ENCODE measurements at regions not wholly inside any gene's neighbourhood (a gene's known extent, or its start where the extent isn't known, plus 50 kb on each side); places are given as distances from the start of the nearest gene placed in this dataset.

DNA sequence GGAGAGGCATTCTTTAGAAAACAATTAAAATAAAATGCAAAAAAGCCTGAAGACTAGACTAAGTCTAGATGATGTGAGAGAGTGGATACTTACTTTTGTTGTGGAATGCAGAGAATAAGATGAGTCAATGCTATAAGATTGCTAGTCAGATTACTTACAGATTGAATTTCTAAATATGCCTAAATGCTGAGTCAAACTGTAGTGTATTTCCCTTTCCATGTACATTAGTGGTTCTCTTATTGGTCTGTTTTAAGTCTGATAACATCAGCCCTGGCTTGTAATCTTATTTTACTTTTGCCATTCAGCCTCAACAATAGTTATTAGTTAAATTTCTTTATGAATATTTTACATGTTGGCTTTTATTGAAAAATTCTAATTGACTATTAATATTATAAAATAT lies 702.7 kb downstream of the SOCS6 start:
- no peak for DNase-seq (ENCODE audit: low spot score)

DNA sequence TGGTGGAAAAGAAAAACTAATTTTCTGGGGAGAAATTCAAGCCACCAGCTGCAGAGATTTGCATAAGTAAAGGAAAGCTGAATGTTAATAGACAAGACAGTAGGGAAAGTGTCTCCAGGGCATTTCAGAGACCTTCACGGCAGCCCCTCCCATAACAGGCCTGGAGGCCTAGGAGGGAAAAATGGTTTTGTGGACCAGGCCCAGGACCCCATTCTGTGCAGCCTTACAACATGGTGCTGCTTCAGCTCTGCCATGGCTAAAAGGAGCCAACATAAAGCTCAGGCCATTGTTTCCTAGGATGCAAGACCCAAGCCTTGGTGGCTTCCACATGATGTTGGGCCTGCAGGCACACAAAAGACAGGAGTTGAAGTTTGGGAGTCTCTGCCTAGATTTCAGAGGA lies 697.1 kb downstream of the SOCS6 start:
- DNase-seq (ENCODE audit: low spot score) = no peak

DNA sequence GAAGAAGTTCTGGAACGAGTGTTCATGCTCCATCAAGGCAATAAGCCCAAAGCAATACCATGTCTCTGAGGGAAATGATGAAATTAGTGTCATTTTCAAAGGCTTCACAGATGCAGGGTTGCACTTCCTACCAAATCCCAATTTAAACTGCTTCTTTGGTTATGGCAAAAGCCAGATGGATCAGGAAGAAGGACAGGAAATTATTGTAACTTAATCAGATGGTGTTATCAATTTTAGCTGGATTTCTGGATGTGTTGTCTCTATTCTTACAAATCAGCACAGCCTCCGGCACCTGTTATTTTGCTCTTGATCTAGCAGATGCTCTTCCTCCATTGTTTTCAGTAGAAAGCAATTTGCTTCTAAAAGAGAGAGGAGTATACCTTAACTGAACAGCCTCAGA lies 693.4 kb downstream of the SOCS6 start:
- DNase-seq (ENCODE audit: low spot score) = no peak

DNA sequence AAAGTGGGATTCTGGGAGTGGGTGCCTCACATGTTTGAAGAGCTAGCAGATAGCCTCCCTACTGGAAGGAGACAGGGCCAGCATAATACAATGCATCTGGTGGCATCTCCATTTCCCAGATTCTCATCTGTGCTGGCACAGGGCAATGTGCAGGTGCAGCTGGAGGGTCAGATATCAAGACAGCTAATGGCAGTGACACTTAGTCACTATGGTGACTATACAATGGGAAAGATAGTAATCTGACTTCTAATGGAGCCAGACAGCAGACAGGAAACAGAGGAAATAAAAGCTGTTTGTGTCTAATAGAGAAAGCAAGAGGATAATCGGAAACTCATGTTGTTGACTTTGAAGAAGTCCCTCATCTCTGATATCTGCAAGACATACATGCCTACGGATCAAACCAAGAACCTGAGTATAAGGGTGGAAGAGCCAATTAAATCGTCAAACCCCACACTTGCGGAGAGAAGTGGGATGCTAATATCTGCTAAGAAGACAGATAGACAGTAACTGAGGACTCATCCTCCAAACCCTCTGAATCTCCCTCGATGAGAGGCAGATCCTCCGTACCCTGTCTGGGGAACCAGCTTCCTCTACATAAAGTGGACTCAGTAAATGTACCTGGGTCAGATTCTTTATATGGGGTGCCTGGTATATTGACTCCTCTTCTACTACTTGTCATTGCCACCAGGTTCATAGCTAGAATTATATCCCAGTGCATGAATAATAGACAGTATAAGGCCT lies 692.7 kb downstream of the SOCS6 start:
- DNase-seq (ENCODE audit: low spot score) = no peak

GRCh38 chr18:70973626-70974025 lies 684.8 kb downstream of the SOCS6 start:
- DNase-seq (ENCODE audit: low spot score) = no peak

DNA sequence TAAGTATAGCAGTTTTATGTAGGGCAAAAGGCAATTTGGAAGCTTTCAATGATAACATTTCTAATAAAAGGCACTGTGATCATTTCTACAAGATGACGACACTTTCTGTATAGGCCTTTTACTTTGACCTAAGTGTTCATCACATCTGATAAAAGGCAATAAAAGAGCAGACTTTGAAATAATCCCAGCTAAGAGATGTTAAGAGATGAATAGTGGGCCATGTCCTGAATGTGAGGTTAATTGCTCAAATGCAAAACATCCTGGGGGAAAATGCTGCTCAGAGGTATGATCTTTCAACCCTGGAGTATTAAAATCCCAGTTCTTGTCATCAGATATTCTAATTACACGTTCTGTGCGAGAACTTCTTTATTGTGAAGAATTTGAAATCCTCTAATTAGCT lies 677.6 kb downstream of the SOCS6 start:
- no peak for DNase-seq (ENCODE audit: low spot score)

DNA sequence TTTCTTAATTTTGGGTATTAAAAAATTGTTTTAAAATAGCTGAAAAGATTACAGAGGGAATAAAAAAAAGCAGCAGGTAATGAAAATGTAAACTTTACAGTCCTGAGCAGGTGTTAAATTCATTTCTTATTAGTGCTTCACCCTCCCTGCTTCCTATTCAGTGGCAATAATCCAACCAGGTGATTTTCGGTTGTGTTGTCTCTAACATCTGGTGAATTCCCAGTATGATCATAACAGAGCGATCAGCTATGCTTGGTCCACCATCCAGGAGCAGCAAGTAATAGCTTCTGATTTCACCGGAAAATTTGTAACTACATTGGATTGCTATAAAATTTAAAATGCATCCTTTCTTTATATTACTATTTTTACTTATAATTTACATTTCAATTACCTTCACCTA lies 673.1 kb downstream of the SOCS6 start:
- no peak for DNase-seq (ENCODE audit: low spot score)

DNA sequence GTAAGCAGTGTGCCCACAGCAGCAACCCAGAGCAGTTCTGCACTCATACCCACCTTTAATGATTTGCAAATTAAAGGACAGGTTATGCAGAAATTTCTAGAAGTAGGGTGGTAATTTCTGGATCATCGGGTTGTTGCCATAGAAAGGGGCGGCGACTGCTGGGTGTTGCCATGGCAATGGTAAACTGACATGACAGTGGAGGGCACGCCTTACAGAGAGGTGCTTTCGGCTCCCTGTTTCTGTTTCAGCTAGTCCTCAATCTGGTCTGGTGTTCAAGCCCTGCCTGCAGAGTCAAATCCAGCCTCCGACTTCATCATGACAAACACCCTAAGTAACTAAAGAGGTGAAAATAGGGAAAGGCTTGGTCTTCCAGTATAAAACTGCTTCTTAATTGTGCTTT lies 667.7 kb downstream of the SOCS6 start:
- no peak for DNase-seq (ENCODE audit: low spot score)

DNA sequence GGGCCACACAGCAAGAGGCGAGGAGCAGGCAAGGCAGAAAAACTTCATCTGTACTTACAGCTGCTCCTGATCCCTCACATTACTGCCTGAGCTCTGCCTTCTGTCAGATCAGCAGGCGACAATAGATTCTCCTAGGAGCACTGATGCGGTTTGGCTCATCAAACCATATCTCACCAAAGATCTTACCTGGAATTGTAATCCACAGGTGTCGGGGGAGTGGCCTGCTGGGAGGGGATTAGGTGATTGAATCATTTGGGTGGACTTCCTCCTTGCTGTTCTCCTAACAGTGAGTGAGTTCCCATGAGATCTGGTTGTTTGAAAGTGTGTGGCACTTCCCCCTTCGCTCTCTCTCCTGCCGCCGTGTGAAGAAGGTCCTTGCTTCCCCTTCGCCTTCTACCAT lies 647.3 kb downstream of the SOCS6 start:
- DNase-seq (ENCODE audit: low spot score) = no peak

GRCh38 chr18:70931942-70932814 lies 643.3 kb downstream of the SOCS6 start:
- DNase-seq (ENCODE audit: low spot score) = peak; percentile 37

DNA sequence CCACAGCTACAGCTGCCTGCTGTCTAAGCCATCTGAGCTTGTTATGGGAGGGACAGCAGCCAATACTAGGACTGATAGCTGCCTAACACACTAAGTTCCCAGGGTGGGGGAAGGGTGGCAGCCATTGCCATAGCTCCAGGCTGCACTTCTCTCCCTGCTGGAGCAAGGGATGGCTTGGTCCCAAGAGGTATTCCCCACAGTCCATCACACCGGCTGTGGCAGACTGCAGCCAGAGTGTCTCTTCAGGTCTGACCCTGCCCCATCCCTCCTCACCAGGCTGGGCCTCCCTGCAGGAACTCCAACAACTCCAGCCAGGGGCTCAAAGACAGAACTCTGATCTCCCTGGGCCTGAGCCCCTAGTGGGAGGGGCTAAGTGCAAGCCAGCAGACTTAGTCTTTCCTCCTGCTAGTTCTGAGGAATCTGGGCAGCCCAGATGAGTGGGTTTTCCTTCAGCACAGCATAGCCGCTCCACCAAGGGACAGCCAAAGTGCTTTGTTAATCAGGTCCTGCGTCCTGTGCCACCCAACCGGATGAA lies 632.1 kb downstream of the SOCS6 start:
- no peak for DNase-seq (ENCODE audit: low spot score)

GRCh38 chr18:70907673-70908072 lies 618.8 kb downstream of the SOCS6 start:
- no peak for DNase-seq (ENCODE audit: low spot score)

- no peak for DNase-seq (ENCODE audit: low spot score)
Measured at GRCh38 chr18:70892381-70892780, 603.5 kb downstream of the SOCS6 start.

DNA sequence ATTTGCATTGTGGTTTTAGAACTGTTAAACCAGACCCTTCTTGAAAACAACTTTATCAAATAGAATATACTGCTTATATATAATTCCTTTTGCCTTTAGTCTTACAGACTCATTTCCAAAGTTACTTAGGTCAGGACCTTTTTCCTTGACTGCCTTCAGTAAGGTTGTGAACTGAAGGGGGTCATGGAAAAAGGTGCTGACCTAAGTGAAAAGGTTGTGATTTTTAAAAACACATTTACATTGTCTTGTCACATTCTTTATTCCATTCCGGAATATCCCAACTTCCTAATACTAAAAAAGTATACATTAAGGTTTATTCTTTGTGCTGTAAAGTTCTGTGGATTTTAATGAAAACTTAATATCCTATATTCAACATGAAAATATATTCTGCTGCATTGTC lies 581.4 kb downstream of the SOCS6 start:
- DNase-seq (ENCODE audit: low spot score) = no peak

GRCh38 chr18:70848329-70848728 lies 559.5 kb downstream of the SOCS6 start:
- no peak for DNase-seq (ENCODE audit: low spot score)

- no peak for DNase-seq (ENCODE audit: low spot score)
Measured at GRCh38 chr18:70840649-70841048, 551.8 kb downstream of the SOCS6 start.

DNA sequence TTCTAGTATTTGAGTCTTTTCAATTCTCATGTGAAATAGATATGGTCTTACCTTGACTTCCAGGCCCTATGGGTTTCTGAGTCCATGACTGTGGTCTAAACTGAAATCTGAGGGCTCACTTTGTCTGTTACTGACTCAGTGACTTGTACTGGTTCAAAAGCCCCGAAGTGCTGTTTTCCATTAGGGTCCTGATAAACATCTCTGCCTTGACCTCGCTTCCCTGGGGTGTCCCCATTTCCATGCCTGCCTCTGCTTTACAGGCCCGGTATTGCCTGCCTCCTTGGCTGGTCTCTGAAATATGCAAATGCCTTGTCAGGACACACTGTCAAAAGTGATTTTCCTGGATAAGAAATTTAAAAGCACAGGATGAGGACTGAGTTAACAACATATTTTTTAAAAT lies 538.8 kb downstream of the SOCS6 start:
- no peak for DNase-seq (ENCODE audit: low spot score)

DNA sequence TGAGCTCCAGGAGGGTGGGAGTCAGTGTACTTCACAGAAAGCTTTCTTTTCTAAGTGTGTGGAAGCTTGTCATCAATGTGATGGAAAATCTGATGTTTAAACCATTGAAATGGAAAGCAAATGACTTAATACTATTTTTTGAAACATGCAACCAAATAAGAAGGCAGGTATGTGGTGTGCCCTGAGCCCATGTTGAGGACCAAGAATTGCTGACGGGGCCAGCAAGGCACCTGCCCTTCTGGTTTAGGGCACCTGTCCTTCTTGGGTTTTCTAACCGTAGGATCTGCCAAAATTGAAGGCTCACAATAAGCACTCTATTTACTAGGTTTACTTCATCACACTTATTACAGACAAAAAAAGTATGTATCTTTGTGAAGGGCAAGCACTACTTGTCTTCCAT lies 537.7 kb downstream of the SOCS6 start:
- DNase-seq (ENCODE audit: low spot score) = no peak

DNA sequence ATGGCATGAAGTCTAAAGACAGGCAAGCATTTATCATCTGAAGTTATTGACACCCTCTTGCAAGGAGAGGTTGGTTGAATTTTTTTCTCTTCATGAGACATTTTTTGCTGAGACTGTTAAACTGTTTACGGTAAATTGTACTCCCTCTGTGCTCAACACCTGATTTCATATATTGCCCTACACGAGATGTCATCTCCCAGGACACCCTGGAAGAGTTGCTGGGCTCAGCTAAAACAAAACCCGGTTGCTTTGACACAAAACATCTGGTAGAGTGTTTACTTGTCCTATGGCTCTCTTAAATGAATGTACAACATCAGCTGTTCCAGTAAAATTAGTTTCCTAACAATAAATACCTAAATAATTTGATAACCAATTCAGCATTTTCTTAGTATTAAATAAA lies 533.8 kb downstream of the SOCS6 start:
- DNase-seq (ENCODE audit: low spot score) = no peak

DNA sequence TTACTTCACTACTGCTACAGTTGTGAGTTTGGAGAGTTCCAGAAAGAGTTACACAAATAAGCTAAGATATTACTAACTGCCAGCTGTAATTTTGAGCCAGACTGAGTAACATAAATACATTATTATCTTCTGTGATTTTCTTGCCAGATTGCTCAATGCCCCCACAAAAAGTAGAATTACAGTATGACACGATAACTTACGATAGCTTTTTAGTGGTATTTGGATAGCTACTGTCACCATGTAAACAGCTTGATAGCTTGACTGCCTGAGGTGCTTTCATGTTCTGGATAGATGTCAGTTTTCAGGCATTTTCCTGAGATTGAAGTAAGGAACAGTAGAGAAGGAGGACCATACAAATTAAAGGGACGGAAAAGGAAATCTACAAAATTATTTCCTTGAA lies 533.3 kb downstream of the SOCS6 start:
- no peak for DNase-seq (ENCODE audit: low spot score)

- no peak for DNase-seq (ENCODE audit: low spot score)
Measured at GRCh38 chr18:70808481-70809056, 519.7 kb downstream of the SOCS6 start.

- peak; percentile 22 for DNase-seq (ENCODE audit: low spot score)
Measured at GRCh38 chr18:70781860-70782453, 493.1 kb downstream of the SOCS6 start.
